ENCODE measurements at regions not wholly inside any gene's neighbourhood (a gene's known extent, or its start where the extent isn't known, plus 50 kb on each side); places are given as distances from the start of the nearest gene placed in this dataset.

GRCh38 chr13:57935965-57936364 is 304.4 kb downstream of the PCDH17 start:
- Histone ChIP-seq H3K4me1 (ENCODE audit: low read length) (no peaks in the 10 kb centered on the region), H2AFZ (ENCODE audit: low read length) (no peak overlapping the region), H3K9me2 (replicated peaks; ENCODE audit: insufficient read depth, low read length) (no peaks in the 10 kb centered on the region), H4K20me1 (ENCODE audit: insufficient read depth, low read length) (no peaks in the 10 kb centered on the region), H3K4me2 (ENCODE audit: low read depth, low read length) (no peak overlapping the region), H3K79me2 (ENCODE audit: low read length) (no peaks in the 10 kb centered on the region), H3K9me3 (replicated peaks; ENCODE audit: insufficient read depth, low read length) (no peaks in the 10 kb centered on the region), H3F3A (ENCODE audit: insufficient read depth, low read length) (no peaks in the 10 kb centered on the region), H3K4me3 (ENCODE audit: low read length) (no peak overlapping the region), H3K27me3 (replicated peaks; ENCODE audit: insufficient read depth, low read length) (no peaks in the 10 kb centered on the region), H3K36me3 (replicated peaks; ENCODE audit: insufficient read depth, low read length) (no peaks in the 10 kb centered on the region), H3K9ac (ENCODE audit: low read length) (no peak overlapping the region), H3K27ac (ENCODE audit: low read length) (no peak overlapping the region)
- no peak for DNase-seq
- TF ChIP-seq EZH2phosphoT487 (IDR thresholded peaks at IDR 0.05; ENCODE audit: low read length) (no peak), EZH2 (optimal IDR thresholded peaks at IDR 0.05; ENCODE audit: low read depth, low read length) (no peak)

- H3F3A ChIP-seq (ENCODE audit: insufficient read depth, low read length): no peaks in the 10 kb centered on the region
- H4K20me1 ChIP-seq (ENCODE audit: insufficient read depth, low read length): no peaks in the 10 kb centered on the region
- H3K36me3 ChIP-seq (replicated peaks; ENCODE audit: insufficient read depth, low read length): no peaks in the 10 kb centered on the region
- H3K9ac ChIP-seq (ENCODE audit: low read length): no peak overlapping the region
- TF ChIP-seq CTCF (IDR thresholded peaks at IDR 0.05; ENCODE audit: low read length) (no peak), EZH2phosphoT487 (IDR thresholded peaks at IDR 0.05; ENCODE audit: low read length) (no peak), EZH2 (optimal IDR thresholded peaks at IDR 0.05; ENCODE audit: low read depth, low read length) (no peak)
- no peak overlapping the region for H2AFZ ChIP-seq (ENCODE audit: low read length)
- H3K9me2 ChIP-seq (replicated peaks; ENCODE audit: insufficient read depth, low read length): no peaks in the 10 kb centered on the region
- no peaks in the 10 kb centered on the region for H3K9me3 ChIP-seq (replicated peaks; ENCODE audit: insufficient read depth, low read length)
- peak; percentile 63 for DNase-seq
- H3K4me3 ChIP-seq (ENCODE audit: low read length): no peak overlapping the region
- H3K27ac ChIP-seq (ENCODE audit: low read length): no peak overlapping the region
- H3K27me3 ChIP-seq (replicated peaks; ENCODE audit: insufficient read depth, low read length): no peaks in the 10 kb centered on the region
- H3K79me2 ChIP-seq (ENCODE audit: low read length): no peaks in the 10 kb centered on the region
- no peaks in the 10 kb centered on the region for H3K4me1 ChIP-seq (ENCODE audit: low read length)
- H3K4me2 ChIP-seq (ENCODE audit: low read depth, low read length): 0 out of 2 replicates have a peak overlapping the region, but pooled peaks have one; percentile 15
These were observed 314.8 kb downstream of the PCDH17 start for GRCh38 chr13:57946361-57946760.

- Histone ChIP-seq H3K9me2 (replicated peaks; ENCODE audit: insufficient read depth, low read length) (no peaks in the 10 kb centered on the region), H3K27ac (ENCODE audit: low read length) (no peak overlapping the region), H3K9me3 (replicated peaks; ENCODE audit: insufficient read depth, low read length) (no peaks in the 10 kb centered on the region), H3K4me1 (ENCODE audit: low read length) (no peaks in the 10 kb centered on the region), H2AFZ (ENCODE audit: low read length) (no peak overlapping the region), H3K27me3 (replicated peaks; ENCODE audit: insufficient read depth, low read length) (no peaks in the 10 kb centered on the region), H3K4me3 (ENCODE audit: low read length) (no peak overlapping the region), H3F3A (ENCODE audit: insufficient read depth, low read length) (no peaks in the 10 kb centered on the region), H3K4me2 (ENCODE audit: low read depth, low read length) (no peak overlapping the region), H3K79me2 (ENCODE audit: low read length) (no peaks in the 10 kb centered on the region), H3K36me3 (replicated peaks; ENCODE audit: insufficient read depth, low read length) (no peaks in the 10 kb centered on the region), H4K20me1 (ENCODE audit: insufficient read depth, low read length) (no peaks in the 10 kb centered on the region), H3K9ac (ENCODE audit: low read length) (no peak overlapping the region)
- TF ChIP-seq EZH2phosphoT487 (IDR thresholded peaks at IDR 0.05; ENCODE audit: low read length): no peak
- TF ChIP-seq EZH2 (optimal IDR thresholded peaks at IDR 0.05; ENCODE audit: low read depth, low read length): no peak
- TF ChIP-seq CTCF (IDR thresholded peaks at IDR 0.05; ENCODE audit: low read length): no peak
- DNase-seq: no peak
These were observed 317.3 kb downstream of the PCDH17 start for GRCh38 chr13:57948884-57949283.

- no peaks in the 10 kb centered on the region for H3F3A ChIP-seq (ENCODE audit: insufficient read depth, low read length)
These were observed 338.4 kb downstream of the PCDH17 start for GRCh38 chr13:57969951-57970350.

More at GRCh38 chr13:57969951-57970350, 338.4 kb downstream of the PCDH17 start:
- H3K4me3 ChIP-seq (ENCODE audit: low read length): no peak overlapping the region
- H3K27ac ChIP-seq (ENCODE audit: low read length): no peak overlapping the region
- no peak for TF ChIP-seq CTCF (IDR thresholded peaks at IDR 0.05; ENCODE audit: low read length)
- no peak for TF ChIP-seq EZH2 (optimal IDR thresholded peaks at IDR 0.05; ENCODE audit: low read depth, low read length)
- TF ChIP-seq EZH2phosphoT487 (IDR thresholded peaks at IDR 0.05; ENCODE audit: low read length): no peak
- no peak for DNase-seq
- H4K20me1 ChIP-seq (ENCODE audit: insufficient read depth, low read length): no peaks in the 10 kb centered on the region
- no peaks in the 10 kb centered on the region for H3K9me2 ChIP-seq (replicated peaks; ENCODE audit: insufficient read depth, low read length)
- no peak overlapping the region for H2AFZ ChIP-seq (ENCODE audit: low read length)
- no peak overlapping the region for H3K9ac ChIP-seq (ENCODE audit: low read length)
- no peaks in the 10 kb centered on the region for H3K9me3 ChIP-seq (replicated peaks; ENCODE audit: insufficient read depth, low read length)
- no peaks in the 10 kb centered on the region for H3K79me2 ChIP-seq (ENCODE audit: low read length)
- no peak overlapping the region for H3K4me2 ChIP-seq (ENCODE audit: low read depth, low read length)
- H3K36me3 ChIP-seq (replicated peaks; ENCODE audit: insufficient read depth, low read length): no peaks in the 10 kb centered on the region
- H3K27me3 ChIP-seq (replicated peaks; ENCODE audit: insufficient read depth, low read length): no peaks in the 10 kb centered on the region
- no peaks in the 10 kb centered on the region for H3K4me1 ChIP-seq (ENCODE audit: low read length)
